ENCODE measurements at regions not wholly inside any gene's neighbourhood (a gene's known extent, or its start where the extent isn't known, plus 50 kb on each side); places are given as distances from the start of the nearest gene placed in this dataset.

DNA sequence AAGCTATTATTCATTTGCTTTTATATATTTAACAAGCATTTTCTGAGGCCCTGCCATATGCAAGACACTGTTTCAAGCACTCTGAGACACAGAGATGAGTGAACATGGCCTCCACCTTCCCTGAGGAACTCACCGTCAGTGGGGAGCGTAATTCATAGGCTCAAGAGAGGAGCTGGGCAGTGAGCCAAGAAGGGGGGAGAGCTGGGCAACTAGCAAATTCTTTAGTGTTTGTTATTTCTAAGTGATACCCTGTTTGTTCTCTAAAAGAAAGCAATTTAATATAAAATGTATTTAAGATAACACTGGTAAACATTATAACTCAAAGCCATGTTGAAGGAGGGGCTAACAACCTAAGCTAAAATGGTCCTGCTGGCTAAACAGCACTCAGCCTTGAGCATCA lies 119.2 kb upstream of the NGF start:
- Histone ChIP-seq H3K36me3 (ENCODE audit: control insufficient read depth in 2 of 2, insufficient read depth in 1 of 2, low read length in 2 of 2) (no peaks in the 10 kb centered on the region), H3K27ac (ENCODE audit: extremely low read depth, low read depth, low read length) (peak overlapping the region; percentile 53; the same call in 1 of the 2 replicates), H3K4me3 (ENCODE audit: low read depth, low read length) (no peak overlapping the region), H3K9me3 (ENCODE audit: control insufficient read depth, insufficient read depth, low read depth, low read length) (no peaks in the 10 kb centered on the region), H3K4me1 (ENCODE audit: control insufficient read depth, insufficient read depth, low read length) (peaks cover 19% of the 10 kb centered on the region)
- ChIA-PET POLR2A (interaction anchor here (0.5 to 1.2 kb wide), 2 partner anchors 17 to 46 kb away, joined by 3 read pairs; no protein-coding TSS in a partner anchor), CTCF (interaction anchor here (0.5 to 3.2 kb wide), 8 partner anchors 13 to 320 kb away, joined by 3 to 22 read pairs (median 4); no protein-coding TSS in a partner anchor)
- TF ChIP-seq ZNF610 (tag by site-specific recombination; IDR thresholded peaks at IDR 0.05; ENCODE audit: borderline replicate concordance): 0 out of 2 replicates have a peak, but pooled peaks have one; percentile 46
- TF ChIP-seq GLI2 (tag by site-specific recombination; IDR thresholded peaks at IDR 0.05; ENCODE audit: borderline replicate concordance, low read depth): 0 out of 2 replicates have a peak, but pooled peaks have one; percentile 43
- TF ChIP-seq ZBTB8A (tag by site-specific recombination; IDR thresholded peaks at IDR 0.05): 0 out of 2 replicates have a peak, but pooled peaks have one; percentile 23
- no peak for TF ChIP-seq ZNF133 (tag by site-specific recombination; IDR thresholded peaks at IDR 0.05)
- TF ChIP-seq ZNF341 (tag by site-specific recombination; IDR thresholded peaks at IDR 0.05; ENCODE audit: low read depth): peak; percentile 31; the same call in 1 of the 2 replicates
- TF ChIP-seq TCF7L2 (IDR thresholded peaks at IDR 0.05; ENCODE audit: borderline replicate concordance, low read depth, low read length): peak; percentile 52; the same call in 1 of the 2 replicates
- peak; percentile 72; the same call in 1 of the 2 replicates for TF ChIP-seq MZF1 (tag by site-specific recombination; IDR thresholded peaks at IDR 0.05; ENCODE audit: borderline replicate concordance)
- peak; percentile 74 for TF ChIP-seq ZNF843 (tag by site-specific recombination; IDR thresholded peaks at IDR 0.05)
- TF ChIP-seq, protein P1, sequence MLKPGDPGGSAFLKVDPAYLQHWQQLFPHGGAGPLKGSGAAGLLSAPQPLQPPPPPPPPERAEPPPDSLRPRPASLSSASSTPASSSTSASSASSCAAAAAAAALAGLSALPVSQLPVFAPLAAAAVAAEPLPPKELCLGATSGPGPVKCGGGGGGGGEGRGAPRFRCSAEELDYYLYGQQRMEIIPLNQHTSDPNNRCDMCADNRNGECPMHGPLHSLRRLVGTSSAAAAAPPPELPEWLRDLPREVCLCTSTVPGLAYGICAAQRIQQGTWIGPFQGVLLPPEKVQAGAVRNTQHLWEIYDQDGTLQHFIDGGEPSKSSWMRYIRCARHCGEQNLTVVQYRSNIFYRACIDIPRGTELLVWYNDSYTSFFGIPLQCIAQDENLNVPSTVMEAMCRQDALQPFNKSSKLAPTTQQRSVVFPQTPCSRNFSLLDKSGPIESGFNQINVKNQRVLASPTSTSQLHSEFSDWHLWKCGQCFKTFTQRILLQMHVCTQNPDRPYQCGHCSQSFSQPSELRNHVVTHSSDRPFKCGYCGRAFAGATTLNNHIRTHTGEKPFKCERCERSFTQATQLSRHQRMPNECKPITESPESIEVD (tag by site-specific recombination; IDR thresholded peaks at IDR 0.05): peak; percentile 80
- no peak for TF ChIP-seq ZNF354C (tag by site-specific recombination; IDR thresholded peaks at IDR 0.05; ENCODE audit: borderline replicate concordance, low read depth)
- TF ChIP-seq ZNF561 (tag by site-specific recombination; IDR thresholded peaks at IDR 0.05; ENCODE audit: borderline replicate concordance): no peak
- peak; percentile 54; the same call in 1 of the 2 replicates for TF ChIP-seq FEZF1 (tag by site-specific recombination; IDR thresholded peaks at IDR 0.05)
- no peak for TF ChIP-seq ZNF169 (tag by site-specific recombination; IDR thresholded peaks at IDR 0.05)
- TF ChIP-seq ZBTB1 (tag by site-specific recombination; IDR thresholded peaks at IDR 0.05): no peak

DNA sequence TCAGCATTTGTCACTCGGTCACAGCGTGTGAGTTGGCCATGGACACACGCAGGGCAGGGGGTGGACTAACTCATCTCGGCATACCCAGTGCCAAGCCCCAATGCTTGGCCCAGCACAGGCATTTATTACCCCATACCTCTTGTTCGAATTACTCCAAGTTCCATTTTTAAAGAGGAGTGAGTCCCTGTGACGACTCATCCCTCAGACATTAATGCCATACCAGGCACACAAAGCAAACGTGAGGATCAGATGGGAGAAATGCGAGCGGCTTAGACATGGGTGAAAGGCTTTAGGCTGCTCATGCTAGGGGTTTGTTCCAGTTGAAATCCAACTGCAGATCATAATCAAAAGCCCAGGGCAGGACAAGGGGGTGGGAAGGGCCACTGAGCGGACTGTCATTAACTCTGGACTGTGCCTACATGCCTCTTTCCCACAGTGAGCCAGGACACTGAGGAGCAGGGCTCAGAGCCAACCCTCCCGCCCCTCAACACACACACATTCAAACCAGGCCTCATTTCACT lies 118.5 kb upstream of the NGF start:
- Histone ChIP-seq H3K4me3 (ENCODE audit: low read depth, low read length) (no peak overlapping the region), H3K9me3 (ENCODE audit: control insufficient read depth, insufficient read depth, low read depth, low read length) (no peaks in the 10 kb centered on the region), H3K4me1 (ENCODE audit: control insufficient read depth, insufficient read depth, low read length) (peaks cover 19% of the 10 kb centered on the region), H3K36me3 (ENCODE audit: control insufficient read depth in 2 of 2, insufficient read depth in 1 of 2, low read length in 2 of 2) (no peaks in the 10 kb centered on the region), H3K27ac (ENCODE audit: extremely low read depth, low read depth, low read length) (peak overlapping the region; percentile 53)
- ChIA-PET POLR2A (interaction anchor here (1.2 kb wide), 1 partner anchor 45 kb away, joined by 3 read pairs; no protein-coding TSS in a partner anchor), CTCF (interaction anchor here (0.5 to 3.2 kb wide), 7 partner anchors 14 to 319 kb away, joined by 3 to 22 read pairs (median 4); no protein-coding TSS in a partner anchor)
- no peak for TF ChIP-seq ZNF830 (tag by site-specific recombination; IDR thresholded peaks at IDR 0.05; ENCODE audit: low read depth)
- 0 out of 2 replicates have a peak, but pooled peaks have one; percentile 8 for TF ChIP-seq ZBTB20 (tag by site-specific recombination; IDR thresholded peaks at IDR 0.05)

DNA sequence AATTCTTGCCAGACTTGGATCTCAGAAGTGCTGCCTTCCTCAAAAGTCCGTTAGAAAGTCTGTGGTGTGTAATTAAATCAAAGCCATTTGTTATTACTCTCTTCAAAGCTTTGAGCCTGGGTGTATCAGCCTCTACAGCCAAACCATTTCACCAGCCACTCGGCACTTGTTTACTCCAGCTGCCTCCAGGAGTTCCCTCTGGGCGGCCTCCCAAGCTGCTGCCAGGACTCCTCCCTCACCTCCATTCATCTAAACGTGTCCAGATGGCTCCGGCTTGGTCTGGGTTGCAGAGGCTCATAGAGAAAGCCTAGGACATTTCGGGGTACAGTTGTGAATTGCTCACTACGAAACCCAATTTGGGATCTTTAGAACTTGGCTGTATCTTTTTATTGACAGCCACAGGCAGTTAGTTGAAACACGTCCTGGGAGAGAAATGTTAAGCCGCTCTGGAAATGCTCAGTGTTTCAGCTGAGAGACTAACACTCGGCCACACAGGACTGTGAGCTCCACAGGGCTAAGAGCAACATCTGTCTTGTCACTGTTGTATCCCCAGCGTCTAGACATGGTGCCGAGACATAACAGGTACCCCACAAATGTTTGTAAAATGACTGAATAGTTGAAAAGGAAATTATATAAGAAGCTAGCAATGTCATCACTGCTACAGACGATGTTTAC lies 116.9 kb upstream of the NGF start:
- TF ChIP-seq FEZF1 (tag by site-specific recombination; IDR thresholded peaks at IDR 0.05) (no peak), GLI2 (tag by site-specific recombination; IDR thresholded peaks at IDR 0.05; ENCODE audit: borderline replicate concordance, low read depth) (no peak), ZNF549 (tag by site-specific recombination; IDR thresholded peaks at IDR 0.05) (no peak), ZNF324 (tag by site-specific recombination; IDR thresholded peaks at IDR 0.05) (no peak), GLIS1 (tag by site-specific recombination; IDR thresholded peaks at IDR 0.05) (peak; percentile 41; the same call in 1 of the 2 replicates)
- ChIA-PET POLR2A (no interaction called here), CTCF (interaction anchor here (0.6 to 1.8 kb wide), 7 partner anchors 9 to 342 kb away, joined by 3 to 6 read pairs (median 4); no protein-coding TSS in a partner anchor)
- Histone ChIP-seq H3K27ac (ENCODE audit: extremely low read depth, low read depth, low read length) (no peak overlapping the region), H3K36me3 (ENCODE audit: control insufficient read depth in 2 of 2, insufficient read depth in 1 of 2, low read length in 2 of 2) (no peaks in the 10 kb centered on the region), H3K4me3 (ENCODE audit: low read depth, low read length) (no peak overlapping the region), H3K9me3 (ENCODE audit: control insufficient read depth, insufficient read depth, low read depth, low read length) (no peaks in the 10 kb centered on the region), H3K4me1 (ENCODE audit: control insufficient read depth, insufficient read depth, low read length) (peaks cover 19% of the 10 kb centered on the region)
